GM18870 (cell line): ENCODE measurements at regions not wholly inside any gene's neighbourhood (a gene's known extent, or its start where the extent isn't known, plus 50 kb on each side); places are given as distances from the start of the nearest gene placed in this dataset.
"Not testable (repeated sequence)": the region's sequence is repeated elsewhere in the genome, so short reads cannot be mapped to it uniquely, and the experiment has no call there.

ENCODE experiments used
- ATAC-seq: cut with Tn5 transposase; IDR thresholded peaks from one replicate; pipeline ENCODE4 v1.9.1; 2021; ENCODE audit warnings: moderate library complexity; ENCODE audit not compliant: unreplicated experiment

DNA sequence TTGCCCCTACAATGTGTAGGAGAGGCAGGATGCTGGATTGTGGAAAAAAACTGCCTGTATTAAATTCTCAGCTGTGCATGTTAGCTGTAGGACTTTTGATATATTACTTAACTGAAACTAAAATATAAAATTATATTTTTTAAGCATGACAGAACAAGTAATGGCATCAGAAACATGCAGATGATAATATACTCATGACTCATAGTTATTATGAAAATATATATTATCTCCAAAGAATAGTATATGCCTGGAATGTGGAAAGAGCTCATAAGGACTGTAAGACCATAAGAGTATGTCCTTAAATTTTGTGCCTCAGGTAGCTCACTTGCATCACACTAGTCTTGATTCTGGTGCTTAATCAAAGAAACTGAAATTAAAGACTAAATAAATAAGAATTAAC is 1100.6 kb downstream of the TECRL start:
- no peak for ATAC-seq

- no peak for ATAC-seq
Measured at GRCh38 chr4:63302792-63303191, 1106.5 kb downstream of the TECRL start.

GRCh38 chr4:63302078-63302477 is 1107.2 kb downstream of the TECRL start:
- no peak for ATAC-seq

- no peak for ATAC-seq
Measured at GRCh38 chr4:63296773-63297172, 1112.5 kb downstream of the TECRL start.

GRCh38 chr4:63275491-63275890 is 1133.8 kb downstream of the TECRL start:
- ATAC-seq, result no peak

DNA sequence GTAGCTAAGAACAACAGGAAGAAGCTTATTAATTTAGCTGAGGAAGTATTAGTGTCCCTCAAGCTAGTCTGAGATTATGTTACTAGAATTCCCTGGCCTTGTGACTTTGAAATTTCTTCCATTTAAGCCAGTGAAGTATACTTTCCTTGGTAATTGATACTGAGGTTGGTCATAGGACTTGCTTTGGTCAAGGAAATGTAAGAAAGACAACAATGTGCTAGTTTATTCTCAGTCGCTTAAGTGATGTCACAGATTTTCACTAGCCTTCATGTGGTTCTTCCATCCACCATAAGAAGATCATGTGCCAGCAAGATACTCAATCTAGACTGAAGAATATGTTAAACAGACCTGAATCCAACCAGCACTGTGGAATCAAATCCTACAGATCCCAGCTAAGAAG is 1140.1 kb downstream of the TECRL start:
- ATAC-seq, result no peak

- no peak for ATAC-seq
Measured at GRCh38 chr4:63233671-63234070, 1175.6 kb downstream of the TECRL start.

DNA sequence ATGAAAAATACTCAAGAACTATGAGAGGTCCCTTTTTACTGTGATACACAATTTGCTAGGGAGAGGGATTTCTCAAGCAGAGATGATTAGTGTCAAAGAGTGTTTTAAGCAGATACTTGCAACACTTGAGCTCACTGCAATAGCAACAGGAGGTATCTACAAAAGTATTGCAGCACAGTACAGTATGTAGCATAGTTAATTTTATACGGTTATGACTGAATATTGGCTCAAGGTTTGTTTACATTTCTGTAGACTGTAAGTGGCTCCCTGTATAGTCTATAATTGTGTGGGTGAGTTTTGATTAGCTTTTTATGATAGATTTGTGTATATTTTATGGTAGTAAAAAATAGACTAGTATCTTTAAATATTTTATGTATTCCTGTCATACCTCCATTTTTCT is 1177.2 kb downstream of the TECRL start:
- no peak for ATAC-seq

GRCh38 chr4:63226229-63226628 is 1183.0 kb downstream of the TECRL start:
- no peak for ATAC-seq

GRCh38 chr4:63222466-63222865 is 1186.8 kb downstream of the TECRL start:
- no peak for ATAC-seq

GRCh38 chr4:63221477-63221876 is 1187.8 kb downstream of the TECRL start:
- ATAC-seq, result no peak

DNA sequence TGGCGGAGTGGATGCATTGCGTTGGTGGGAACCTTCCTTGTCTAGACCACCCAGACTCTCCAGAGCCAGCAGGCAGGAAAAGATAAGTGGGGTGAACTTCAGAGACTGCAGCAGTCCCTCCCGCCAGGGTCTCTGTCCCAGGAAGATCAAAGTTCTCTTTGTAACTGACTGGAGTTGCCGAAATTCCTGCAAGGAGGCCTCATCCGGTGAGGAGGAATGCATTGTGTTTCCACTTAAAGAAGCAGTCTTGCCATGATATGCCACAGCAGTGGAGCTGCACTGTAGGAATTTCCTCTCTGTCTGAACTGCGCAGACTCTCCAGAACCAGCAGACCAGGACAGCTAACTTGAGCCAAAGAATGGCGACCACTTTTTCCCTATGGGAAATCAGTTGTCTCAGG is 1190.4 kb downstream of the TECRL start:
- no peak for ATAC-seq

DNA sequence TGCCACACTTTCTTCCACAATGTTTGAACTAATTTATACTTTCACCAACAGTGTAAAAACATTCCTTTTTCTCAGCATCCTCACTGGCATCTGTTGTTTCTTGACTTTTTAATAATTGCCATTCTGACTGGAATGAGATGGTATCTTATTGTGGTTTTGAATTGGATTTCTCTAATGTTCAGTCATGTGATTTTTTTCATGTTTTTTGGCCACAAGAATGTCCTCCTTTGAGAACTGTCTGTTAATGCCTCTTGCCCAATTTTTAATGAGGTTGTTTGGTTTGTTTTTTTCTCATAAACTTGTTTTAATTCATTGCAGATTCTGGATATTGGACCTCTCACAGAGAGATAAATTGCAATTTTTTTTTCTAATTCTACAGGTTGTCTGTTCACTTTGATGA is 1195.2 kb downstream of the TECRL start:
- ATAC-seq, result no peak

GRCh38 chr4:63211776-63212479 is 1197.3 kb downstream of the TECRL start:
- ATAC-seq, result no peak

DNA sequence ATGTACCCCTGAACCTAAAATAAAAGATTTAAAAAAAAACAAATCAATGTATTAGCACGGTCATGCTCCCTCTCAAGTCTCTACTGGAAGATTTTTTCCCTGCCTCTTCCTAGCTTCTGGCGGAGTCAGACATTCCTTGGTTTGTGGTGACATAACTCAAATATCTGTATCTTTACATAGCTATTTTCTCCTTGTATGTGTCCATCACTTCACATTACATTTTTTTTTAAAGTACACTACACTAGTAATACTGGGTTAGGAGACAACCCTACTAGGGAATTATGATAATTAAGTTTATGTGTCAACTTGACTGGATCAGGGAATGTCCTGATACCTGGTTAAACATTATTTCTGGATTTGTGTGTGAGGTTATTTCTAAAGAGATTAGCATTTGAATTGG is 1197.9 kb downstream of the TECRL start:
- ATAC-seq, result no peak

DNA sequence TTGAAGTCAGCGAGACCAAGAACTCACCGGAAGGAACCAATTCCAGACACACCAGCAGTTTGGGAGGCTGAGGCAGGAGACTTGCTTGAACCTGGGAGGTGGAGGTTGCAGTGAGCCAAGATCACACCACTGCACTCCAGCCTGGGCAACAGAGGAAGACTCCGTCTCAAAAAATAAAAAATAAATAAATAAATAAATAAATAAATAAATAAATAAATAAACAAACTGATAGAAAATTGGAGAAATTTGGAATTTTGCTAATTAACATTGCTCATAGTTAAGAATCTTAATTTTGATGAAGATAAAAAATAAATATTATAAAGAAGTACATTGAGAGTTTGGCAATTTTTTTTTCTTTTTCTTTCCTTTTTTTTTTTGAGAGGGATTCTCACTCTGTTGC is 1216.2 kb downstream of the TECRL start:
- not testable (repeated sequence) for ATAC-seq

DNA sequence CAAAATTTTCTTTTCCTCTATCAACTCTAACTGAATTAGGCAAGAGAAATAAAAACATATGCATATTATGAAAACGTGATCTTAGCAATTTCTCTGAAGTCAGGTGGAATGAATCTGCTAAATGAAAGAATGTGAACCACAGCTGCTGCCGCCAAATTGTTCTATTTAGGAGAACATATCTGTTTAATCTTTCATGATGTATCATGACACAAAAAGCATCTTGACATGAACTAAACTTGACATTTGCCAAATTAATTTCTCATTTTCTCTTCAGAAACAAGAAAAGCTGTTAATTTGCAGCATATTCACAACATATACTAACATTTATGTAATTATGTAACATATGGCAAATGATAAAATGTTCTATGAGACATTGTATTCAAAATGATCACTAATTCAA is 1237.9 kb downstream of the TECRL start:
- no peak for ATAC-seq

DNA sequence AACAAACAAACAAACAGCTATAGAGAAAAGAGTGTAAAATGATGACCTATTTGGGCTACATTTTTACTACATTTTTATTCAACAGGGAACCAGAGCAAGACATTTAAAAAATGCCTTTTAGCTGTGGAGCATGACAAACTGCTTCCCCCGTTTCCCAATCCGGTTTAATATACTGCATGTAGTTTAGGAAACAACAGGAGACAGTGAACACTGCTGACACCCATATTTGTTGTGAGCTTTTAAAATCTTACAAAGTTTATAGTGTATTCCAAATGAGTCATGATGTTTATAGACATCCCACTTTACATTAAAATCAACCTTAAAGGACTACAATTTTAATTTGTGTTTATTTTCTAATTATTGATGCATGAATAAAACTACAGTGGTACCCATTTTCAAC is 1238.3 kb downstream of the TECRL start:
- ATAC-seq, result no peak

DNA sequence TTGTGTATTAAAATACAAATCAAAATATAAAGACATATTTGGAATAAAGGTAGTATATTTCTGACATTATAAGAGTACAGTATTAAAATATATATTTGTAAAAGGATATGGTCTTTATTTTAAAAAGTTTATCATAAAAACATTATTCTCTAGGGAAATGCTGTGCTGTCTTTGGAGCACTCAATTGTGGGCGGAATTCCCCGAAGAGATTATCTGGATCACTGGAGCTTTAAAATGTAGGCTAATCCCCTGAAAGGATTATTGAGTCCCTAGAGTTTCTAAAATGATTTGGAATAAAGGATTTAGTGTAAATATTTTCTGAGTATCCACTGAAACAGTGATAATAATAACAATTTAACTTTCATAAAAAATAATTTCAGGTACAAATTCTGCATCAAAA is 1239.4 kb downstream of the TECRL start:
- ATAC-seq, result no peak

GRCh38 chr4:63155561-63155960 is 1253.7 kb downstream of the TECRL start:
- ATAC-seq, result no peak

DNA sequence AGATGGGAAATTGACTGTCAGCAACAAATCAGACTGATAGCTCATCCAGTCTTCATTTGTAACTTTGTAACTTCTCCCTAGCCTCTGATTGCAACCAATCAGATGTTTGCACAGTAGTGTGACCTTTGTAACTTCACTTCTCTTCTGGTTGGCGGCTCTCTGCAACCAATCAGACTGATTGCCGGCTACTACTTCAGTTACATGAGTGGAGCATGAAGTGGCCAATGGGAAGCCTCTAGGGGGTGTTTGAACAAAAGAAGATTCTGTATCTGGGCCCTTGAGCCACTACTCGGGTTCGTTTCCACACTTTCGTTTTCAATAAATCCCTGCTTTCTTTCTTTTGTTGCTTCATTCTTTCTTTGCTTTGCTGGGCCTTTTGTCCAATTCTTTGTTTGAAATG is 1285.8 kb downstream of the TECRL start:
- no peak for ATAC-seq

- no peak for ATAC-seq
Measured at GRCh38 chr4:63122955-63123354, 1286.3 kb downstream of the TECRL start.

DNA sequence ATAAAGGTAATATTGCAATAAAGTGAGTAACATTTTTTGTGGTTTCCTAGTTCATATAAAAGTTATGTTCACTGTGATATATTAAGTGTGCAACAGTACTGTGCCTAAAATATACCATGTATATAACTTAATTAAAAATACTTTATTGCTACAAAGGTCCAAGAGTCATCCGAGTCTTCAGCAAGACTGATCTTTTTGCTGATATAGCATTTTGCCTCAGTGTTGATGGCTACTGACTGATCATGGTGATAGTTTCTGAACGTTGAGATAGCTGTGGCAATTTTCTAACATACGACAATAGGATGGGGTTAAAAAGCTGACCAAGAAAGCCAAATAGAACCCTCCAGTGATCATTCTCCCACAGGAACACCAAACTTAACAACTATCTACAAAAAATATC is 1302.7 kb downstream of the TECRL start:
- ATAC-seq, result no peak
